Neural crest cell (in vitro differentiated cells): ENCODE measurements at regions not wholly inside any gene's neighbourhood (a gene's known extent, or its start where the extent isn't known, plus 50 kb on each side); places are given as distances from the start of the nearest gene placed in this dataset.

Source experiments
- DNase-seq: peaks from one replicate; pipeline ENCODE4 v3.0.0; 2021; ENCODE audit warnings: low read depth, mixed read lengths, low spot score
- H3K27ac Mint-ChIP-seq: one replicate; pipeline ENCODE4 v1.8.0; 2021; ENCODE audit warnings: mild to moderate bottlenecking, mixed read lengths; ENCODE audit not compliant: unreplicated experiment
- H3K27me3 Mint-ChIP-seq: 2 replicates; pipeline ENCODE4 v1.8.0; 2021; ENCODE audit warnings: low read depth, mild to moderate bottlenecking, mixed read lengths
- H3K36me3 Mint-ChIP-seq: 2 replicates; pipeline ENCODE4 v1.8.0; 2021; ENCODE audit warnings: low read depth, mild to moderate bottlenecking, mixed read lengths
- H3K4me1 Mint-ChIP-seq: 2 replicates; pipeline ENCODE4 v1.8.0; 2021; ENCODE audit warnings: mixed read lengths
- H3K4me3 Mint-ChIP-seq: one replicate; pipeline ENCODE4 v1.8.0; 2021; ENCODE audit warnings: mild to moderate bottlenecking, mixed read lengths
- H3K9me3 Mint-ChIP-seq: 2 replicates; pipeline ENCODE4 v1.8.0; 2021; ENCODE audit warnings: mixed read lengths
- CTCF ChIP-seq: fragments of 200-600 bp; sonication (generic); conservative IDR thresholded peaks from 2 replicates; pipeline ENCODE4 v1.5.0; 2021; ENCODE audit warnings: antibody characterized with exemption, mild to moderate bottlenecking

- TF ChIP-seq CTCF, result no peak
- Mint-ChIP-seq H3K36me3 (no peaks in the 10 kb centered on the region), H3K4me1 (no peaks in the 10 kb centered on the region), H3K27ac (no peak overlapping the region), H3K9me3 (no peaks in the 10 kb centered on the region), H3K4me3 (no peak overlapping the region), H3K27me3 (no peaks in the 10 kb centered on the region)
- DNase-seq, result no peak
These were observed 389.2 kb downstream of the FBXO15 start for GRCh38 chr18:73758446-73758845.

- DNase-seq, result no peak
- no peaks in the 10 kb centered on the region for H3K27me3 Mint-ChIP-seq
- H3K9me3 Mint-ChIP-seq, result no peaks in the 10 kb centered on the region
- H3K4me3 Mint-ChIP-seq, result no peak overlapping the region
- no peak overlapping the region for H3K27ac Mint-ChIP-seq
- no peak for TF ChIP-seq CTCF
- H3K4me1 Mint-ChIP-seq, result no peaks in the 10 kb centered on the region
- H3K36me3 Mint-ChIP-seq, result no peaks in the 10 kb centered on the region
These were observed 391.2 kb downstream of the FBXO15 start for GRCh38 chr18:73756256-73757091.

GRCh38 chr18:73752965-73753364, 394.7 kb downstream of the FBXO15 start:
- TF ChIP-seq CTCF, result no peak
- H3K27ac Mint-ChIP-seq, result no peak overlapping the region
- no peaks in the 10 kb centered on the region for H3K27me3 Mint-ChIP-seq
- H3K4me3 Mint-ChIP-seq, result no peak overlapping the region
- H3K9me3 Mint-ChIP-seq, result no peaks in the 10 kb centered on the region
- H3K4me1 Mint-ChIP-seq, result no peaks in the 10 kb centered on the region
- no peaks in the 10 kb centered on the region for H3K36me3 Mint-ChIP-seq
- no peak for DNase-seq

- no peaks in the 10 kb centered on the region for H3K27me3 Mint-ChIP-seq
- no peak for TF ChIP-seq CTCF
- H3K4me3 Mint-ChIP-seq, result no peak overlapping the region
- H3K4me1 Mint-ChIP-seq, result no peaks in the 10 kb centered on the region
- DNase-seq, result no peak
- no peaks in the 10 kb centered on the region for H3K36me3 Mint-ChIP-seq
- H3K9me3 Mint-ChIP-seq, result no peaks in the 10 kb centered on the region
- no peak overlapping the region for H3K27ac Mint-ChIP-seq
These were observed 395.1 kb downstream of the FBXO15 start for GRCh38 chr18:73752546-73752945.

DNA sequence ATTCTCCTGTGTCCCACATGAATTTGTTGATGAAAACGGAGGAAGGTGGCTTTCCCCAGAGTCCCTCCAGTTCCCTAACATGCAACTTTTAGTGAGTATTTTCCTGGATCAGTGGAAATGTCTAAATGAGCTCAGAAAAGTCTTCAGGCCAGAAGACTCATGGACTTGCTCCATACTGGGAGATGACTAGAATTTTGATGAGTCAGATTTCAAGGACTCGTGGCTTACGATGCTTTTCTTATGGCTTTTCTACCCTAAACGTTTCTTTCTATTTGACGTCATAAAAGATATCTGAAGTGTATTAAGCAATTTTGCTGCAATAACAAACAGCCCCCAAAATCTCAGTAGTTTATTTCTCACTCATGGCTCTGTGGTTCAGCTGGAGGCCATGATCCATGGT, 397.6 kb downstream of the FBXO15 start:
- no peak overlapping the region for H3K4me3 Mint-ChIP-seq
- H3K27me3 Mint-ChIP-seq, result no peaks in the 10 kb centered on the region
- H3K9me3 Mint-ChIP-seq, result no peaks in the 10 kb centered on the region
- DNase-seq, result no peak
- H3K4me1 Mint-ChIP-seq, result peaks cover 10% of the 10 kb centered on the region
- TF ChIP-seq CTCF, result no peak
- no peaks in the 10 kb centered on the region for H3K36me3 Mint-ChIP-seq
- no peak overlapping the region for H3K27ac Mint-ChIP-seq
